GM12878 (cell line): ENCODE measurements at regions not wholly inside any gene's neighbourhood (a gene's known extent, or its start where the extent isn't known, plus 50 kb on each side); places are given as distances from the start of the nearest gene placed in this dataset.

Experiments used
- ATAC-seq: fragments of 200-7000 bp; cut with Tn5 transposase; 3 replicates; pipeline ENCODE4 v1.9.1; 2020; ENCODE audit warnings: mild to moderate bottlenecking, moderate library complexity
- BruUV-seq: library from RNA; stranded (reverse); fragments of 400-500 nt; replicated peaks from 2 replicates; lab custom pipeline; 2021; lab: Mats Ljungman, UMichigan
- CTCF ChIA-PET: fragments of 300-600 bp; sonication (Branson Sonifier 250); formaldehyde crosslinking; extraction: SDS; loops from one replicate; lab custom pipeline; 2021; ENCODE audit warnings: inconsistent platforms; lab: Yijun Ruan, JAX
- POLR2A ChIA-PET: fragments of 350-600 bp; formaldehyde crosslinking; extraction: SDS; loops from one replicate; lab custom pipeline; 2021; ENCODE audit warnings: inconsistent platforms; lab: Charles Lee
- RAD21 ChIA-PET: fragments of 300-600 bp; sonication (Branson Sonifier 250); formaldehyde crosslinking; loops from one replicate; lab custom pipeline; 2023; ENCODE audit warnings: antibody characterized with exemption; ENCODE audit not compliant: unreplicated experiment; lab: Charles Lee
- SMC1A ChIA-PET: fragments of 300-600 bp; sonication (Branson Sonifier 250); formaldehyde crosslinking; loops from one replicate; lab custom pipeline; 2023; ENCODE audit not compliant: unreplicated experiment, uncharacterized antibody; lab: Charles Lee
- DNase-seq: peaks from one replicate; pipeline ENCODE4 v3.0.0-alpha.2; 2011; ENCODE audit warnings: low read depth, low spot score
- FAIRE-seq: peaks from 3 replicates; lab custom pipeline; 2011; peaks lifted over from hg19 to GRCh38; lab: Jason Lieb, UNC
- H2AFZ ChIP-seq: 2 replicates; pipeline ENCODE4 v1.6.0; 2011; ENCODE audit warnings: low read depth, low read length, control low read depth; ENCODE audit not compliant: control insufficient read depth
- H3K27ac ChIP-seq: 2 replicates; pipeline ENCODE4 v1.5.1; 2011; ENCODE audit warnings: control low read depth; ENCODE audit not compliant: control insufficient read depth, insufficient read depth
- H3K27me3 ChIP-seq, 2 experiments: replicated peaks in 1 of 2; 2 replicates each; pipeline versions ENCODE4 v1.6.0 to v1.6.1; 2011; ENCODE audit warnings: low read length in 1 of 2; ENCODE audit not compliant: control insufficient read depth in 2 of 2, insufficient read depth in 2 of 2
- H3K36me3 ChIP-seq, 2 experiments: 2 replicates each; pipeline ENCODE4 v1.5.1; 2011; ENCODE audit warnings: low read length in 1 of 2; ENCODE audit not compliant: control insufficient read depth in 2 of 2, insufficient read depth in 2 of 2
- H3K4me1 ChIP-seq: 2 replicates; pipeline ENCODE4 v1.6.1; 2011; ENCODE audit warnings: mild to moderate bottlenecking, low read length, moderate library complexity, mixed read lengths; ENCODE audit not compliant: control insufficient read depth, insufficient read depth
- H3K4me2 ChIP-seq: 2 replicates; pipeline ENCODE4 v1.6.0; 2011; ENCODE audit warnings: control low read depth; ENCODE audit not compliant: control insufficient read depth, insufficient read depth
- H3K4me3 ChIP-seq: fragments of 200-600 bp; sonication (generic); 2 replicates; pipeline ENCODE4 v1.5.1; 2016
- H3K79me2 ChIP-seq: 2 replicates; pipeline ENCODE4 v1.6.0; 2011; ENCODE audit warnings: low read length; ENCODE audit not compliant: control insufficient read depth, insufficient read depth
- H3K9ac ChIP-seq: 2 replicates; pipeline ENCODE4 v1.8.0; 2011; ENCODE audit warnings: low read length, control low read depth, mixed read lengths; ENCODE audit not compliant: control insufficient read depth, insufficient read depth
- H3K9me3 ChIP-seq: replicated peaks from 3 replicates; pipeline ENCODE4 v1.5.1; 2011; ENCODE audit warnings: mild to moderate bottlenecking, low read length; ENCODE audit not compliant: control insufficient read depth, insufficient read depth
- H4K20me1 ChIP-seq: 2 replicates; pipeline ENCODE4 v1.6.0; 2011; ENCODE audit not compliant: control insufficient read depth, insufficient read depth
- ASH2L ChIP-seq: fragments of 300-600, 200-600 bp; sonication (generic); IDR thresholded peaks from 2 replicates; pipeline ENCODE4 v1.6.1; 2017; ENCODE audit warnings: low read depth, mild to moderate bottlenecking, borderline replicate concordance
- BACH1 ChIP-seq: fragments of 450-650 bp; IDR thresholded peaks from 2 replicates; pipeline ENCODE4 v1.6.1; 2017; ENCODE audit warnings: mild to moderate bottlenecking, borderline replicate concordance
- GABPA ChIP-seq: IDR thresholded peaks from 2 replicates; pipeline ENCODE4 v1.6.1; 2014; ENCODE audit warnings: antibody characterized with exemption, low read depth, mild to moderate bottlenecking, inconsistent platforms
- MTA2 ChIP-seq: fragments of 450-650 bp; IDR thresholded peaks from 2 replicates; pipeline ENCODE4 v1.6.1; 2016; ENCODE audit warnings: low read depth, mild to moderate bottlenecking, moderate library complexity
- NFXL1 ChIP-seq: fragments of 450-650 bp; IDR thresholded peaks from 2 replicates; pipeline ENCODE4 v1.6.1; 2017; ENCODE audit warnings: antibody characterized with exemption, mild to moderate bottlenecking, borderline replicate concordance
- NFYB ChIP-seq: IDR thresholded peaks from 2 replicates; pipeline ENCODE4 v1.6.1; 2011; ENCODE audit warnings: low read depth, mild to moderate bottlenecking, low read length, improper control_type of control experiment, moderate library complexity; ENCODE audit not compliant: insufficient read depth
- RUNX3 ChIP-seq: IDR thresholded peaks from 2 replicates; pipeline ENCODE4 v1.6.1; 2012; ENCODE audit warnings: low read length, inconsistent platforms
- SREBF2 ChIP-seq: IDR thresholded peaks from 2 replicates; pipeline ENCODE4 v1.6.1; 2012; ENCODE audit warnings: mild to moderate bottlenecking, low read length
- YBX1 ChIP-seq: fragments of 450-650 bp; IDR thresholded peaks from 2 replicates; pipeline ENCODE4 v1.6.1; 2016; ENCODE audit warnings: antibody characterized with exemption
- WGBS: methylation state at CpG from one replicate; pipeline ENCODE4 v1.1.6; 2016; ENCODE audit warnings: low lambda C conversion rate; ENCODE audit not compliant: insufficient replicate concordance, insufficient coverage; ENCODE audit errors: missing lambda C conversion rate; 5-methylcytosine and 5-hydroxymethylcytosine counted together
- in situ Hi-C: fragments of 300-500 bp; cut with MboI; formaldehyde crosslinking; loops from 9 replicates; pipeline ENCODE4 v1.14.3; 2018; ENCODE audit warnings: mixed read lengths
- intact Hi-C: fragments of 100-400 bp; cut with micrococcal nuclease; formaldehyde crosslinking; loops from one replicate; pipeline ENCODE4 v1.14.2; 2022; ENCODE audit not compliant: unreplicated experiment
- TF ChIP-seq, protein P1 (sequence below): fragments of 450-650 bp; IDR thresholded peaks from 2 replicates; pipeline ENCODE4 v1.6.1; 2017; ENCODE audit warnings: borderline replicate concordance
- TF ChIP-seq, protein P2 (sequence below): fragments of 150-350 bp; IDR thresholded peaks from 2 replicates; pipeline ENCODE4 v1.6.1; 2016; ENCODE audit warnings: low read depth, low read length

DNA sequence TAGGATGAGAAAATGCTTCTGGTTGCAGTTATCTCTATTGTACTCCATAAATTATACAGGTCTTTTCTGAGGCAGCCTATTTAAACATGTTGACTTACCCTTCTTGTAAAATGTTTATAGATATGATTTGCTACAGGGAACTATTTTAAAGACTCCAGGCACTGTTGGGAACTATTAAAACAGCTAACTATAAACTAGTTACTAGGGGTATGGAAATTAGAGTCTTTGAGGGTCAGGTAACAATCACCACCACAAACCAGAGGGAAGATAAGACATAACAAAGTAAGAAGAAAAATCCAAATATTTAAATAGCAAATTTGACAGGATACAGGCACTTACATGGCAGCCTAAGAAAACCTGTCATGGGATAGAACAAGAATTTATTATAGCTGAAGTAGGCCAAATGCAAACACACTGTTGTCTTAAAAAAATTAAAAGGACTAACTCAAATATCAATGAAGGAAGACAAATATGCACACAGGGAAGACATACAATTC lies 251.0 kb upstream of the CWC22 start:
- no peak for ATAC-seq
- Histone ChIP-seq H3K79me2 (no peaks in the 10 kb centered on the region), H3K27me3 (no peaks in the 10 kb centered on the region), H3K27ac (no peak overlapping the region), H3K4me3 (no peak overlapping the region), H3K9me3 (no peaks in the 10 kb centered on the region), H2AFZ (no peak overlapping the region), H3K9ac (no peak overlapping the region), H3K4me1 (no peaks in the 10 kb centered on the region), H4K20me1 (no peaks in the 10 kb centered on the region), H3K4me2 (no peak overlapping the region), H3K36me3 (no peaks in the 10 kb centered on the region)
- ChIA-PET POLR2A (no interaction called here), CTCF (no interaction called here), RAD21 (no interaction called here), SMC1A (interaction anchor here (0.5 to 1.7 kb wide), 2 partner anchors 24 to 606 kb away, joined by 3 to 4 read pairs; no protein-coding TSS in a partner anchor)
- no peak for DNase-seq
- BruUV-seq = no TSS peak
- intact Hi-C loops = no loop called here
- no peak for TF ChIP-seq MTA2
- TF ChIP-seq SREBF2 = no peak
- TF ChIP-seq BACH1 = no peak
- no peak for TF ChIP-seq ASH2L
- TF ChIP-seq, protein P1, sequence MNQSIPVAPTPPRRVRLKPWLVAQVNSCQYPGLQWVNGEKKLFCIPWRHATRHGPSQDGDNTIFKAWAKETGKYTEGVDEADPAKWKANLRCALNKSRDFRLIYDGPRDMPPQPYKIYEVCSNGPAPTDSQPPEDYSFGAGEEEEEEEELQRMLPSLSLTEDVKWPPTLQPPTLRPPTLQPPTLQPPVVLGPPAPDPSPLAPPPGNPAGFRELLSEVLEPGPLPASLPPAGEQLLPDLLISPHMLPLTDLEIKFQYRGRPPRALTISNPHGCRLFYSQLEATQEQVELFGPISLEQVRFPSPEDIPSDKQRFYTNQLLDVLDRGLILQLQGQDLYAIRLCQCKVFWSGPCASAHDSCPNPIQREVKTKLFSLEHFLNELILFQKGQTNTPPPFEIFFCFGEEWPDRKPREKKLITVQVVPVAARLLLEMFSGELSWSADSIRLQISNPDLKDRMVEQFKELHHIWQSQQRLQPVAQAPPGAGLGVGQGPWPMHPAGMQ = no peak
- no peak for TF ChIP-seq NFXL1
- no peak for TF ChIP-seq GABPA
- no peak for FAIRE-seq
- in situ Hi-C loops = no loop called here

DNA sequence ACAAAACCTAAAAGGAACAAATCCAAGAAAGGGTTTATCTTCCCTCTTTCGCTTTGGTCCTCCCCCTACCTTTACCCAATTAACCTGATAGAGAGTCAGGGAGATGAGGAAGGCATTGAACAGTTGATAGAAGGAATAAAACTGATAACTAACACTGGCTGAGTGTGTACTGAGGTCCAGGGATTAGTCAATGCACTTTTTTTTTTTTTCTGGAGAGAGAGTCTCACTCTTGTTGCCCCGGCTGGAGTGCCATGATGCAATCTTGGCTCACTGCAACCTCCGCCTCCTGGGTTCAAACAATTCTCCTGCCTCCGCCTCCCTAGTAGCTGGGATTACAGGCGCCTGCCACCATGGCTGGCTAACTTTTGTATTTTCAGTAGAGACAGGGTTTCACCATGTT lies 250.2 kb upstream of the CWC22 start:
- SMC1A ChIA-PET = interaction anchor here (1.7 kb wide), 1 partner anchor 25 kb away, joined by 3 read pairs; no protein-coding TSS in a partner anchor
- POLR2A ChIA-PET = no interaction called here
- Histone ChIP-seq H3K27me3 (no peaks in the 10 kb centered on the region), H3K4me1 (no peaks in the 10 kb centered on the region), H3K79me2 (no peaks in the 10 kb centered on the region), H3K9ac (no peak overlapping the region), H2AFZ (no peak overlapping the region), H3K36me3 (no peaks in the 10 kb centered on the region), H4K20me1 (no peaks in the 10 kb centered on the region), H3K9me3 (no peaks in the 10 kb centered on the region), H3K4me3 (no peak overlapping the region), H3K27ac (no peak overlapping the region), H3K4me2 (no peak overlapping the region)
- WGBS = 53% methylated on average over 5 of the region's 5 CpGs
- BruUV-seq = no TSS peak
- CTCF ChIA-PET = no interaction called here
- intact Hi-C loops (no loop called here), in situ Hi-C loops (no loop called here)
- FAIRE-seq (no peak), ATAC-seq (no peak), DNase-seq (no peak)
- RAD21 ChIA-PET = no interaction called here
- TF ChIP-seq, protein P2, sequence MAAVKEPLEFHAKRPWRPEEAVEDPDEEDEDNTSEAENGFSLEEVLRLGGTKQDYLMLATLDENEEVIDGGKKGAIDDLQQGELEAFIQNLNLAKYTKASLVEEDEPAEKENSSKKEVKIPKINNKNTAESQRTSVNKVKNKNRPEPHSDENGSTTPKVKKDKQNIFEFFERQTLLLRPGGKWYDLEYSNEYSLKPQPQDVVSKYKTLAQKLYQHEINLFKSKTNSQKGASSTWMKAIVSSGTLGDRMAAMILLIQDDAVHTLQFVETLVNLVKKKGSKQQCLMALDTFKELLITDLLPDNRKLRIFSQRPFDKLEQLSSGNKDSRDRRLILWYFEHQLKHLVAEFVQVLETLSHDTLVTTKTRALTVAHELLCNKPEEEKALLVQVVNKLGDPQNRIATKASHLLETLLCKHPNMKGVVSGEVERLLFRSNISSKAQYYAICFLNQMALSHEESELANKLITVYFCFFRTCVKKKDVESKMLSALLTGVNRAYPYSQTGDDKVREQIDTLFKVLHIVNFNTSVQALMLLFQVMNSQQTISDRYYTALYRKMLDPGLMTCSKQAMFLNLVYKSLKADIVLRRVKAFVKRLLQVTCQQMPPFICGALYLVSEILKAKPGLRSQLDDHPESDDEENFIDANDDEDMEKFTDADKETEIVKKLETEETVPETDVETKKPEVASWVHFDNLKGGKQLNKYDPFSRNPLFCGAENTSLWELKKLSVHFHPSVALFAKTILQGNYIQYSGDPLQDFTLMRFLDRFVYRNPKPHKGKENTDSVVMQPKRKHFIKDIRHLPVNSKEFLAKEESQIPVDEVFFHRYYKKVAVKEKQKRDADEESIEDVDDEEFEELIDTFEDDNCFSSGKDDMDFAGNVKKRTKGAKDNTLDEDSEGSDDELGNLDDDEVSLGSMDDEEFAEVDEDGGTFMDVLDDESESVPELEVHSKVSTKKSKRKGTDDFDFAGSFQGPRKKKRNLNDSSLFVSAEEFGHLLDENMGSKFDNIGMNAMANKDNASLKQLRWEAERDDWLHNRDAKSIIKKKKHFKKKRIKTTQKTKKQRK = no peak
- TF ChIP-seq YBX1 = no peak
- TF ChIP-seq NFYB = no peak
- TF ChIP-seq RUNX3 = no peak
